Keratinocyte (primary cell): ENCODE measurements at regions not wholly inside any gene's neighbourhood (a gene's known extent, or its start where the extent isn't known, plus 50 kb on each side); places are given as distances from the start of the nearest gene placed in this dataset.

Experiments used
- CTCF ChIP-seq, 3 experiments: IDR thresholded peaks in 1 of 3; conservative IDR thresholded peaks in 1 of 3; optimal IDR thresholded peaks in 1 of 3; 2 replicates in 2 of 3; 3 replicates in 1 of 3; pipeline versions ENCODE3 to v1.5.1; 2011; ENCODE audit warnings: low read length in 3 of 3, mild to moderate bottlenecking in 3 of 3, moderate library complexity in 2 of 3, control low read depth in 1 of 3, inconsistent platforms in 1 of 3; ENCODE audit not compliant: insufficient read depth in 2 of 3; ENCODE audit errors: extremely low read depth in 1 of 3
- EZH2 ChIP-seq: IDR thresholded peaks from one replicate; pipeline ENCODE4 v1.6.1; 2012; ENCODE audit warnings: inconsistent platforms, mild to moderate bottlenecking, low read length, moderate library complexity

GRCh38 chr21:39073717-39074116 is 109.5 kb downstream of the PSMG1 start:
- TF ChIP-seq CTCF (optimal IDR thresholded peaks at IDR 0.05 in 1 of 3, IDR thresholded peaks at IDR 0.05 in 1 of 3, conservative IDR thresholded peaks at IDR 0.05 in 1 of 3; ENCODE audit: extremely low read depth in 1 of 3, insufficient read depth in 2 of 3, low read length in 3 of 3), result no peak
- no peak for TF ChIP-seq EZH2
